ENCODE measurements at regions not wholly inside any gene's neighbourhood (a gene's known extent, or its start where the extent isn't known, plus 50 kb on each side); places are given as distances from the start of the nearest gene placed in this dataset.

- no peak overlapping the region for H3K4me3 ChIP-seq (ENCODE audit: low read depth, low read length)
- DNase-seq (ENCODE audit: low read depth), result no peak
- no peak for TF ChIP-seq CTCF (conservative IDR thresholded peaks at IDR 0.05; ENCODE audit: low read depth, low read length)
Observed at GRCh38 chr12:29032446-29032845, 116.6 kb upstream of the FAR2 start.

GRCh38 chr12:29033519-29033918, 115.6 kb upstream of the FAR2 start:
- H3K4me3 ChIP-seq (ENCODE audit: low read depth, low read length), result no peak overlapping the region
- TF ChIP-seq CTCF (conservative IDR thresholded peaks at IDR 0.05; ENCODE audit: low read depth, low read length), result no peak
- no peak for DNase-seq (ENCODE audit: low read depth)

DNA sequence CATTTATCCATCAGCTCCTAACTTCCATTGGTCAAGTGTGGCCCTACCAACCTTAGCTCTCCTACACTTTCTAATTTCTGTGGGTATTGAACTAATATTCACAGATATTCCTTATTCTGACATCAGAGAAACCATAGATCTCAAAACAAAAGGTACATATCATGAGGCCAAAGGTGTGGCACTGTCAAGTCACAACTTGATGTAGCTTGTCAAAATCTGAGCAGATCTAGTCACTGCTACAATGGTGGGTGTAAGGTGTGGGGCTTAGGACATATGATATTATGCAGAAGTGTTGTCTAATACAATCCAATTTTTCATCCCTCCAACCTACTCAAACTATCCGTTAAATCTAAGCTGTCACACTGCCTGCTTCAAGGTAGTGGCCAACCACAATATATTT, 114.0 kb upstream of the FAR2 start:
- no peak for TF ChIP-seq CTCF (conservative IDR thresholded peaks at IDR 0.05; ENCODE audit: low read depth, low read length)
- H3K4me3 ChIP-seq (ENCODE audit: low read depth, low read length), result no peak overlapping the region
- no peak for DNase-seq (ENCODE audit: low read depth)

- no peak for TF ChIP-seq CTCF (conservative IDR thresholded peaks at IDR 0.05; ENCODE audit: low read depth, low read length)
- no peak for DNase-seq (ENCODE audit: low read depth)
Observed at GRCh38 chr12:29039013-29039412, 110.1 kb upstream of the FAR2 start.

DNA sequence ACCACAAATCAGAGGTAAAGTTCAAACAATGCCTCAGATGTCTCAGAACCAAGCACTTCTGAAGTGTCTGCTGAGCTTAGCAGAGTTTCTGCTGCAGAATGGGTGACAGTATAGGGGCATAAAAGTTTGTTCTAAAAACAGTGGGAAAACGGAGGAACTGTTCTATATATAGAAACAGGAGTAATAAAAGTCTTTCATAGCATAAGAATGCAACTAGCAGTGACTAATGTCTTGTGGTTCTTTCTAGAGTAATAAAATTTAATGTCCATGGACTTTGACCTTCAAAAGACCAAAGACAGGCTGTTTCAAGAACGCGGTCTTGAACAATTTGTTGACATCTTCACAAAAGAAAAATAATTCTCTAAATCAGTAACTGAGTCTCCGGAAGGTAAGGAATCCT, 107.5 kb upstream of the FAR2 start:
- TF ChIP-seq CTCF (conservative IDR thresholded peaks at IDR 0.05; ENCODE audit: low read depth, low read length), result no peak
- DNase-seq (ENCODE audit: low read depth), result peak; percentile 75
- H3K4me3 ChIP-seq (ENCODE audit: low read depth, low read length), result no peak overlapping the region

More at GRCh38 chr12:29039013-29039412, 110.1 kb upstream of the FAR2 start:
- H3K4me3 ChIP-seq (ENCODE audit: low read depth, low read length), result no peak overlapping the region

- no peak for DNase-seq (ENCODE audit: low read depth)
- no peak for TF ChIP-seq CTCF (conservative IDR thresholded peaks at IDR 0.05; ENCODE audit: low read depth, low read length)
- H3K4me3 ChIP-seq (ENCODE audit: low read depth, low read length), result no peak overlapping the region
Observed at GRCh38 chr12:29043069-29043468, 106.0 kb upstream of the FAR2 start.

- DNase-seq (ENCODE audit: low read depth), result no peak
- no peak overlapping the region for H3K4me3 ChIP-seq (ENCODE audit: low read depth, low read length)
- TF ChIP-seq CTCF (conservative IDR thresholded peaks at IDR 0.05; ENCODE audit: low read depth, low read length), result no peak
Observed at GRCh38 chr12:29044799-29045198, 104.3 kb upstream of the FAR2 start.

Data from epithelial cell of proximal tubule (primary cell).